ENCODE measurements at regions not wholly inside any gene's neighbourhood (a gene's known extent, or its start where the extent isn't known, plus 50 kb on each side); places are given as distances from the start of the nearest gene placed in this dataset.

DNA sequence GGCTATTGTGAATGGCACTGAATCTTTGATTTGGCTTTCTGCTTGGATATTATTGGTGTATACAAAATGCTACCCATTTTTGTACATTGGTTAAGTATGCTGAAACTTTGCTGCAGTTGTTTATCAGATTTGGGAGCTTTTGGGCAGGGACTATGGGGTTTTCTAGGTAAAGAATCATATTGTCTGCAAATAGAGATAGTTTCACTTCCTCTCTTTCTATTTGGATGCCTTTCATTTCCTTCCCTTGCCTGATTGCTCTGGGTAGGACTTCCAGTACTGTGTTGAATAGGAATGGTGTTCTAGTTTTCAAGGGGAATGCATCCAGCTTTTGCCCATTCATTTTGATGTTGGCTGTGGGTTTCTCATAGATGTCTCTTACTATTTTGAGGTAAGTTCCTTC is 489.1 kb upstream of the LRATD1 start:
- Histone ChIP-seq H3K79me2 (replicated peaks; ENCODE audit: insufficient read depth) (no peaks in the 10 kb centered on the region), H3K36me3 (ENCODE audit: insufficient read depth) (no peaks in the 10 kb centered on the region), H3K4me1 (ENCODE audit: insufficient read depth) (peaks cover 9% of the 10 kb centered on the region), H3K27me3 (ENCODE audit: insufficient read depth) (no peaks in the 10 kb centered on the region), H3K4me3 (no peak overlapping the region), H3K27ac (ENCODE audit: low read depth) (no peak overlapping the region), H3F3A (replicated peaks; ENCODE audit: low read depth) (no peaks in the 10 kb centered on the region), H3K9me2 (ENCODE audit: insufficient read depth) (0 out of 2 replicates have a peak, but pooled peaks cover 3% of the 10 kb centered on the region), H3K4me2 (no peak overlapping the region), H2AFZ (peak overlapping the region; percentile 19; the same call in 1 of the 2 replicates), H4K20me1 (replicated peaks; ENCODE audit: insufficient read depth) (no peaks in the 10 kb centered on the region)
- Mint-ChIP-seq H3K36me3 (ENCODE audit: low read depth) (no peaks in the 10 kb centered on the region), H3K9me3 (no peaks in the 10 kb centered on the region), H3K27me3 (ENCODE audit: insufficient read depth, low read depth, poor library complexity) (no peaks in the 10 kb centered on the region), H3K27ac (no peak overlapping the region), H3K4me3 (no peak overlapping the region), H3K4me1 (peaks cover 16% of the 10 kb centered on the region)
- TF ChIP-seq EZH2phosphoT487 (IDR thresholded peaks at IDR 0.05; ENCODE audit: unreplicated experiment), result no peak
- no peak for ATAC-seq
- no peak for DNase-seq (ENCODE audit: low spot score)

DNA sequence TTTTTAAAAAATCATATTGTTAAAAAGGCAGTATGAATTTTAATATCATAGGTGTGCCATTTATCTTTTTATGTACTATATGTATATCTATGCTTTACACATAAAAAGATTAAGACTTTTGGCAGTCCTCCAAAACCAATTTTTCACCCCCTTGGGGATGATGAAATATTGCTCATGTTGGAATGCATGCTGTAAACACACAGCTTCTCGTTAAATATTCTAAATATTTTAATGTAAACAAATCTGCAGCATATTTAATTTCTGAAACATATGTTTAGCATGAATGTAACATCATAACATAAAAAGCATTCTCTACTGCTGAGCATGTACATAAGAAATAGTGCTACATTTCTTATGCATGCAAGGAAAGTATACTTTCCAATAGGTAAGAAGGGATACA is 484.3 kb upstream of the LRATD1 start:
- H3K9me3 Mint-ChIP-seq, result no peaks in the 10 kb centered on the region
- Histone ChIP-seq H3F3A (replicated peaks; ENCODE audit: low read depth) (no peaks in the 10 kb centered on the region), H3K36me3 (ENCODE audit: insufficient read depth) (no peaks in the 10 kb centered on the region), H3K79me2 (replicated peaks; ENCODE audit: insufficient read depth) (no peaks in the 10 kb centered on the region), H4K20me1 (replicated peaks; ENCODE audit: insufficient read depth) (no peaks in the 10 kb centered on the region), H3K9me2 (ENCODE audit: insufficient read depth) (0 out of 2 replicates have a peak, but pooled peaks cover 3% of the 10 kb centered on the region), H3K4me3 (no peak overlapping the region), H3K4me1 (ENCODE audit: insufficient read depth) (no peaks in the 10 kb centered on the region), H2AFZ (no peak overlapping the region), H3K27ac (ENCODE audit: low read depth) (no peak overlapping the region), H3K27me3 (ENCODE audit: insufficient read depth) (no peaks in the 10 kb centered on the region), H3K4me2 (no peak overlapping the region)
- no peak overlapping the region for H3K4me3 Mint-ChIP-seq
- DNase-seq (ENCODE audit: low spot score) (no peak), ATAC-seq (no peak)
- no peaks in the 10 kb centered on the region for H3K36me3 Mint-ChIP-seq (ENCODE audit: low read depth)
- H3K27ac Mint-ChIP-seq, result no peak overlapping the region
- TF ChIP-seq POLR2AphosphoS5 (IDR thresholded peaks at IDR 0.05; ENCODE audit: low read depth), result no peak
- no peak for TF ChIP-seq STAT1 (IDR thresholded peaks at IDR 0.05; ENCODE audit: unreplicated experiment)
- no peak for TF ChIP-seq EZH2 (IDR thresholded peaks at IDR 0.05; ENCODE audit: low read depth, unreplicated experiment)
- TF ChIP-seq ZNF331 (CRISPR knock-in tag; IDR thresholded peaks at IDR 0.05; ENCODE audit: low read depth), result no peak
- no peak for TF ChIP-seq EZH2phosphoT487 (IDR thresholded peaks at IDR 0.05; ENCODE audit: unreplicated experiment)
- TF ChIP-seq, protein P1, sequence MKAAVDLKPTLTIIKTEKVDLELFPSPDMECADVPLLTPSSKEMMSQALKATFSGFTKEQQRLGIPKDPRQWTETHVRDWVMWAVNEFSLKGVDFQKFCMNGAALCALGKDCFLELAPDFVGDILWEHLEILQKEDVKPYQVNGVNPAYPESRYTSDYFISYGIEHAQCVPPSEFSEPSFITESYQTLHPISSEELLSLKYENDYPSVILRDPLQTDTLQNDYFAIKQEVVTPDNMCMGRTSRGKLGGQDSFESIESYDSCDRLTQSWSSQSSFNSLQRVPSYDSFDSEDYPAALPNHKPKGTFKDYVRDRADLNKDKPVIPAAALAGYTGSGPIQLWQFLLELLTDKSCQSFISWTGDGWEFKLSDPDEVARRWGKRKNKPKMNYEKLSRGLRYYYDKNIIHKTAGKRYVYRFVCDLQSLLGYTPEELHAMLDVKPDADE (IDR thresholded peaks at IDR 0.05), result no peak
- no peaks in the 10 kb centered on the region for H3K27me3 Mint-ChIP-seq (ENCODE audit: insufficient read depth, low read depth, poor library complexity)
- no peaks in the 10 kb centered on the region for H3K4me1 Mint-ChIP-seq

DNA sequence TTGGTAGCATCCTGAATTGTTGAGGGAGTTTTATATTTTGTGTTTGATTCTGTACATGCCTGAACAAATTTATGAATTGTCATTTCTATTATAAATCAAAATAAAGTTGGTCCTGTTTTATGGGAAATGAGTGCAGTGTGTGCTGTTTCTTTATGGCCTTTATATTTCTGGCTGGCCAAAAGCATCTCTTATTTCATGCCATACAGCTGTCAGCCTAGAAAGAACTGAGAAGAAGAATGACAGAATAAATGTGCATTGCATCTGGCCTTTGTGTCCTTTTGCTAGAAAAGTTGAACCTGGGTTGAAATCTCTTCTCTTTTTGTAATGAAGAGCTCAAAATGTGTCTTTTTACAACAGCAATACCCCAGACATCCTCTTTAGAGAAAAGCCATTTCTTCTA is 474.7 kb upstream of the LRATD1 start:
- 0 out of 2 replicates have a peak, but pooled peaks cover 5% of the 10 kb centered on the region for H3K9me2 ChIP-seq (ENCODE audit: insufficient read depth)
- no peak overlapping the region for H3K27ac ChIP-seq (ENCODE audit: low read depth)
- H2AFZ ChIP-seq, result no peak overlapping the region
- no peaks in the 10 kb centered on the region for H3K4me1 ChIP-seq (ENCODE audit: insufficient read depth)
- no peak for DNase-seq (ENCODE audit: low spot score)
- H3K27me3 ChIP-seq (ENCODE audit: insufficient read depth), result no peaks in the 10 kb centered on the region
- no peak for ATAC-seq
- Mint-ChIP-seq H3K9me3 (peaks cover 2% of the 10 kb centered on the region; the same call in 1 of the 3 replicates), H3K4me3 (no peak overlapping the region), H3K27me3 (ENCODE audit: insufficient read depth, low read depth, poor library complexity) (no peaks in the 10 kb centered on the region), H3K27ac (no peak overlapping the region), H3K4me1 (no peaks in the 10 kb centered on the region), H3K36me3 (ENCODE audit: low read depth) (no peaks in the 10 kb centered on the region)
- H3F3A ChIP-seq (replicated peaks; ENCODE audit: low read depth), result no peaks in the 10 kb centered on the region
- H3K79me2 ChIP-seq (replicated peaks; ENCODE audit: insufficient read depth), result no peaks in the 10 kb centered on the region
- H3K4me2 ChIP-seq, result no peak overlapping the region
- H3K4me3 ChIP-seq, result no peak overlapping the region
- H4K20me1 ChIP-seq (replicated peaks; ENCODE audit: insufficient read depth), result no peaks in the 10 kb centered on the region
- no peaks in the 10 kb centered on the region for H3K36me3 ChIP-seq (ENCODE audit: insufficient read depth)
- TF ChIP-seq ZNF331 (CRISPR knock-in tag; IDR thresholded peaks at IDR 0.05; ENCODE audit: low read depth), result no peak
- TF ChIP-seq, protein P2, sequence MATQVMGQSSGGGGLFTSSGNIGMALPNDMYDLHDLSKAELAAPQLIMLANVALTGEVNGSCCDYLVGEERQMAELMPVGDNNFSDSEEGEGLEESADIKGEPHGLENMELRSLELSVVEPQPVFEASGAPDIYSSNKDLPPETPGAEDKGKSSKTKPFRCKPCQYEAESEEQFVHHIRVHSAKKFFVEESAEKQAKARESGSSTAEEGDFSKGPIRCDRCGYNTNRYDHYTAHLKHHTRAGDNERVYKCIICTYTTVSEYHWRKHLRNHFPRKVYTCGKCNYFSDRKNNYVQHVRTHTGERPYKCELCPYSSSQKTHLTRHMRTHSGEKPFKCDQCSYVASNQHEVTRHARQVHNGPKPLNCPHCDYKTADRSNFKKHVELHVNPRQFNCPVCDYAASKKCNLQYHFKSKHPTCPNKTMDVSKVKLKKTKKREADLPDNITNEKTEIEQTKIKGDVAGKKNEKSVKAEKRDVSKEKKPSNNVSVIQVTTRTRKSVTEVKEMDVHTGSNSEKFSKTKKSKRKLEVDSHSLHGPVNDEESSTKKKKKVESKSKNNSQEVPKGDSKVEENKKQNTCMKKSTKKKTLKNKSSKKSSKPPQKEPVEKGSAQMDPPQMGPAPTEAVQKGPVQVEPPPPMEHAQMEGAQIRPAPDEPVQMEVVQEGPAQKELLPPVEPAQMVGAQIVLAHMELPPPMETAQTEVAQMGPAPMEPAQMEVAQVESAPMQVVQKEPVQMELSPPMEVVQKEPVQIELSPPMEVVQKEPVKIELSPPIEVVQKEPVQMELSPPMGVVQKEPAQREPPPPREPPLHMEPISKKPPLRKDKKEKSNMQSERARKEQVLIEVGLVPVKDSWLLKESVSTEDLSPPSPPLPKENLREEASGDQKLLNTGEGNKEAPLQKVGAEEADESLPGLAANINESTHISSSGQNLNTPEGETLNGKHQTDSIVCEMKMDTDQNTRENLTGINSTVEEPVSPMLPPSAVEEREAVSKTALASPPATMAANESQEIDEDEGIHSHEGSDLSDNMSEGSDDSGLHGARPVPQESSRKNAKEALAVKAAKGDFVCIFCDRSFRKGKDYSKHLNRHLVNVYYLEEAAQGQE (IDR thresholded peaks at IDR 0.05; ENCODE audit: unreplicated experiment), result no peak
